DOHH2 (cell line): ENCODE measurements at regions not wholly inside any gene's neighbourhood (a gene's known extent, or its start where the extent isn't known, plus 50 kb on each side); places are given as distances from the start of the nearest gene placed in this dataset.

Source experiments
- H3F3A ChIP-seq: fragments of 200-600 bp; sonication (generic), shearing (Covaris generic); 2 replicates; pipeline ENCODE4 v1.6.0; 2016; ENCODE audit warnings: antibody characterized with exemption, mild to moderate bottlenecking; ENCODE audit not compliant: control insufficient read depth, insufficient read depth
- H3K27ac ChIP-seq: fragments of 200-600 bp; sonication (generic); 2 replicates; pipeline ENCODE4 v1.5.1; 2014; ENCODE audit warnings: low read depth, mild to moderate bottlenecking, low read length, moderate library complexity
- H3K27me3 ChIP-seq: fragments of 200-600 bp; sonication (generic); 2 replicates; pipeline ENCODE4 v1.6.1; 2014; ENCODE audit warnings: mild to moderate bottlenecking, low read length, mixed read lengths; ENCODE audit not compliant: control insufficient read depth
- H3K36me3 ChIP-seq: fragments of 200-600 bp; sonication (generic); 2 replicates; pipeline ENCODE4 v1.6.1; 2014; ENCODE audit warnings: mild to moderate bottlenecking, low read length, moderate library complexity, mixed read lengths; ENCODE audit not compliant: control insufficient read depth
- H3K4me1 ChIP-seq: fragments of 200-600 bp; sonication (generic); 2 replicates; pipeline ENCODE4 v1.6.1; 2014; ENCODE audit warnings: mild to moderate bottlenecking, low read length, mixed read lengths; ENCODE audit not compliant: control insufficient read depth
- H3K4me2 ChIP-seq: fragments of 200-600 bp; sonication (generic); 2 replicates; pipeline ENCODE4 v1.6.0; 2014; ENCODE audit warnings: mild to moderate bottlenecking, low read length, moderate library complexity
- H3K4me3 ChIP-seq: fragments of 200-600 bp; sonication (generic); 2 replicates; pipeline ENCODE4 v1.5.1; 2014; ENCODE audit warnings: mild to moderate bottlenecking, low read length, mixed read lengths
- H3K79me2 ChIP-seq: fragments of 200-600 bp; sonication (generic); 2 replicates; pipeline ENCODE4 v1.6.1; 2014; ENCODE audit warnings: mild to moderate bottlenecking, low read length, mixed read lengths; ENCODE audit not compliant: control insufficient read depth
- H3K9me2 ChIP-seq: fragments of 200-600 bp; sonication (generic); replicated peaks from 2 replicates; pipeline ENCODE4 v1.6.1; 2014; ENCODE audit warnings: mild to moderate bottlenecking, low read length, mixed read lengths; ENCODE audit not compliant: control insufficient read depth
- H3K9me3 ChIP-seq: fragments of 200-600 bp; sonication (generic); 2 replicates; pipeline ENCODE4 v1.6.1; 2014; ENCODE audit warnings: antibody characterized with exemption, low read length, mixed read lengths; ENCODE audit not compliant: control insufficient read depth, insufficient read depth
- H4K20me1 ChIP-seq: fragments of 200-600 bp; sonication (generic); 2 replicates; pipeline ENCODE4 v1.6.0; 2014; ENCODE audit warnings: low read depth, mild to moderate bottlenecking, antibody characterized with exemption, low read length, moderate library complexity; ENCODE audit not compliant: control insufficient read depth, insufficient read depth
- EZH2phosphoT487 ChIP-seq: fragments of 200-600 bp; sonication (generic); IDR thresholded peaks from 2 replicates; pipeline ENCODE4 v1.6.1; 2017; ENCODE audit warnings: borderline replicate concordance, mild to moderate bottlenecking, antibody characterized with exemption, low read length, moderate library complexity, mixed read lengths
- TF ChIP-seq, protein P1 (sequence below): fragments of 200-600 bp; sonication (generic); IDR thresholded peaks from one replicate; pipeline ENCODE4 v1.5.1; 2014; ENCODE audit warnings: antibody characterized with exemption, mild to moderate bottlenecking, low read depth, low read length; ENCODE audit not compliant: poor library complexity, severe bottlenecking

DNA sequence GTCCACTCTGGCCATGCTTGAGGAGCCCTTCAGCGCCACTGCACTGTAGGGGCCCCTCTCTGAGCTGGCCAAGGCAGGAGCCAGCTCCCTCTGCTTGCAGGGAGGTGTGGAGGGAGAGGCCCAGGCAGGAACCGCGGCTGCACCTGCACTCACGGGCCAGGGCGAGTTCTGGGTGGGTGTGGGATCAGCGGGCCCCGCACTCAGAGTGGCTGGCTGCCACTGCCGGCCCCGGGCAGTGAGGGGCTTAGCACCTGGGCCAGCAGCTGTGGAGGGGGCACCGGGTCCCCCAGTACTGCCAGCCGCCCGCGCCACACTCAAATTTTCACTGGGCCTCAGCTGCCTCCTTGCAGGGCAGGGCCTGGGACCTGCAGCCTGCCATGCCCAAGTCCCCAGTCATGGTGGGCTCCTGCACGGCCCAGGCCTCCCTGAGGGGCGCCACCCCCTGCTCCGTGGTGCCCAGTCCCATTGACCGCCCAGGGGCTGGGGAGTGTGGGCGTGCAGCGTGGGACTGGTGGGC lies 347.2 kb upstream of the SPOCK3 start:
- H3K27ac ChIP-seq, result no peak overlapping the region
- H3K9me3 ChIP-seq, result no peaks in the 10 kb centered on the region; the same call in 1 of the 2 replicates
- no peaks in the 10 kb centered on the region for H3K9me2 ChIP-seq
- no peaks in the 10 kb centered on the region for H3K4me1 ChIP-seq
- H3K4me2 ChIP-seq, result no peak overlapping the region
- no peaks in the 10 kb centered on the region for H4K20me1 ChIP-seq
- no peaks in the 10 kb centered on the region for H3K79me2 ChIP-seq
- H3K27me3 ChIP-seq, result no peaks in the 10 kb centered on the region
- TF ChIP-seq EZH2phosphoT487, result no peak
- TF ChIP-seq, protein P1, sequence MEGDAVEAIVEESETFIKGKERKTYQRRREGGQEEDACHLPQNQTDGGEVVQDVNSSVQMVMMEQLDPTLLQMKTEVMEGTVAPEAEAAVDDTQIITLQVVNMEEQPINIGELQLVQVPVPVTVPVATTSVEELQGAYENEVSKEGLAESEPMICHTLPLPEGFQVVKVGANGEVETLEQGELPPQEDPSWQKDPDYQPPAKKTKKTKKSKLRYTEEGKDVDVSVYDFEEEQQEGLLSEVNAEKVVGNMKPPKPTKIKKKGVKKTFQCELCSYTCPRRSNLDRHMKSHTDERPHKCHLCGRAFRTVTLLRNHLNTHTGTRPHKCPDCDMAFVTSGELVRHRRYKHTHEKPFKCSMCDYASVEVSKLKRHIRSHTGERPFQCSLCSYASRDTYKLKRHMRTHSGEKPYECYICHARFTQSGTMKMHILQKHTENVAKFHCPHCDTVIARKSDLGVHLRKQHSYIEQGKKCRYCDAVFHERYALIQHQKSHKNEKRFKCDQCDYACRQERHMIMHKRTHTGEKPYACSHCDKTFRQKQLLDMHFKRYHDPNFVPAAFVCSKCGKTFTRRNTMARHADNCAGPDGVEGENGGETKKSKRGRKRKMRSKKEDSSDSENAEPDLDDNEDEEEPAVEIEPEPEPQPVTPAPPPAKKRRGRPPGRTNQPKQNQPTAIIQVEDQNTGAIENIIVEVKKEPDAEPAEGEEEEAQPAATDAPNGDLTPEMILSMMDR, result no peak
- H3K4me3 ChIP-seq, result no peak overlapping the region
- H3K36me3 ChIP-seq, result no peaks in the 10 kb centered on the region
- no peaks in the 10 kb centered on the region for H3F3A ChIP-seq

DNA sequence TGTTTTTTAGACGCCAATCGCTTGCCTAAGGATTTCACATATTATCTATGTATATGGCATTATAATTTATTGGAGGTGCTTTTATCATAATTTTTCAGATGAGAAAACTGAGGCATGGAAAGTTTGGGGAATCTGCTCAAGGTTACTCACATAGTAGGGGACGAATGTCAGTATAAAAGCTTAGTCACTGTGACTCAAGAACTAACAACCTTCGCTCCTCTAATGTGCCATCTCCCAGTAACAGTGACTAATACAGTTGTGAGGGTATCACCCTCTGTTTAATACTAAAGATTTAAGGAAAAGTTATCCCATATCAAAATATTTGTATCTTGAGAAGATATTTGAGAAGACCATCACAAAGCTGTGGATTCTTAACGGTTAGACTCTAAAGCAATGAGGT lies 353.1 kb upstream of the SPOCK3 start:
- Histone ChIP-seq H3K27me3 (no peaks in the 10 kb centered on the region), H3K4me2 (no peak overlapping the region), H3K27ac (no peak overlapping the region), H3F3A (no peaks in the 10 kb centered on the region), H3K4me3 (no peak overlapping the region), H3K4me1 (no peaks in the 10 kb centered on the region), H3K79me2 (no peaks in the 10 kb centered on the region), H3K9me2 (no peaks in the 10 kb centered on the region), H3K9me3 (no peaks in the 10 kb centered on the region), H3K36me3 (no peaks in the 10 kb centered on the region), H4K20me1 (no peaks in the 10 kb centered on the region)
- TF ChIP-seq, protein P1, result no peak
- TF ChIP-seq EZH2phosphoT487, result no peak

DNA sequence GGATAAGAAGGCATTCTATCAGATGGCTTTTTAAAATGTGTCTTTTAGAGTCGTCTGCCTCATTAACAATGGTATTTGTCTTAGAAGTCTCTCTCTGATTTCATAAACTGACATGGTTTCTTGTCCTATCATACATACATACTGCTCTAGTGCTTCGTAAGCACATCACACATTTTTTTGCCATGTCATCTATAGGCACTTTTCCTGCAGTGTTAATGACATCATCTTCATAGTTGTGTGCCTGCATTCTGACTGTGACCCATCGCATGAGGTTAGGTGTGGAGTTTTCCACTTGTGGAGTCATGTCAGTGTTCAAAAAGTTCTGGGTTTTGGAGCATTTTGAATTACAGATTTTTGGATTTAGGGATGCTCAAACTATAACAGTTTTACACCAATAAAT lies 361.6 kb upstream of the SPOCK3 start:
- Histone ChIP-seq H3K27ac (no peak overlapping the region), H3K79me2 (no peaks in the 10 kb centered on the region), H4K20me1 (no peaks in the 10 kb centered on the region), H3F3A (no peaks in the 10 kb centered on the region), H3K4me3 (no peak overlapping the region), H3K4me1 (no peaks in the 10 kb centered on the region), H3K27me3 (no peaks in the 10 kb centered on the region), H3K9me3 (no peaks in the 10 kb centered on the region), H3K4me2 (no peak overlapping the region), H3K9me2 (no peaks in the 10 kb centered on the region), H3K36me3 (no peaks in the 10 kb centered on the region)
- TF ChIP-seq EZH2phosphoT487, result no peak
- TF ChIP-seq, protein P1, result no peak
